A673 (cell line): ENCODE measurements at regions not wholly inside any gene's neighbourhood (a gene's known extent, or its start where the extent isn't known, plus 50 kb on each side); places are given as distances from the start of the nearest gene placed in this dataset.

Source experiments
- BruUV-seq: library from RNA; stranded (reverse); fragments of 400-500 nt; replicated peaks from 2 replicates; lab custom pipeline; 2021; lab: Mats Ljungman, UMichigan
- CTCF ChIA-PET: fragments of 300-600 bp; sonication (Branson Sonifier 250); formaldehyde crosslinking; loops from one replicate; lab custom pipeline; 2022; ENCODE audit warnings: antibody characterized with exemption; lab: Charles Lee
- POLR2A ChIA-PET: fragments of 300-600 bp; sonication (Branson Sonifier 250); formaldehyde crosslinking; loops from one replicate; lab custom pipeline; 2022; ENCODE audit warnings: antibody characterized with exemption; ENCODE audit not compliant: low non-redundant PET; lab: Charles Lee
- DNase-seq: peaks from one replicate; pipeline ENCODE4 v3.0.0-alpha.2; 2015; ENCODE audit warnings: low spot score
- H3K27ac ChIP-seq: fragments of 200-600 bp; sonication (generic); 2 replicates; pipeline ENCODE4 v1.5.1; 2016; ENCODE audit warnings: mixed run types, low read depth, mild to moderate bottlenecking, mixed read lengths, antibody characterized with exemption, low read length; ENCODE audit not compliant: poor library complexity, severe bottlenecking
- H3K27me3 ChIP-seq: fragments of 200-600 bp; sonication (generic); replicated peaks from 2 replicates; pipeline ENCODE4 v1.6.1; 2017; ENCODE audit warnings: mixed run types, low read depth, mild to moderate bottlenecking, mixed read lengths, antibody characterized with exemption, low read length; ENCODE audit not compliant: insufficient read depth, poor library complexity
- H3K36me3 ChIP-seq: fragments of 200-600 bp; sonication (generic); 2 replicates; pipeline ENCODE4 v1.6.1; 2016; ENCODE audit warnings: mixed run types, mild to moderate bottlenecking, mixed read lengths, antibody characterized with exemption, low read length; ENCODE audit not compliant: insufficient read depth, poor library complexity, severe bottlenecking
- H3K4me1 ChIP-seq: fragments of 200-600 bp; sonication (generic); 2 replicates; pipeline ENCODE4 v1.6.1; 2017; ENCODE audit warnings: mixed run types, mild to moderate bottlenecking, mixed read lengths, antibody characterized with exemption, low read length; ENCODE audit not compliant: insufficient read depth, poor library complexity, severe bottlenecking
- H3K4me3 ChIP-seq: fragments of 200-600 bp; sonication (generic); 2 replicates; pipeline ENCODE4 v1.5.1; 2016; ENCODE audit warnings: low read depth, mixed run types, mild to moderate bottlenecking, mixed read lengths, low read length; ENCODE audit not compliant: poor library complexity, severe bottlenecking
- H3K9me3 ChIP-seq: fragments of 200-600 bp; sonication (generic); 2 replicates; pipeline ENCODE4 v1.6.1; 2016; ENCODE audit warnings: mixed run types, low read depth, mild to moderate bottlenecking, mixed read lengths, antibody characterized with exemption, low read length; ENCODE audit not compliant: poor library complexity, severe bottlenecking
- EZH2 ChIP-seq: fragments of 200-600 bp; sonication (generic); IDR thresholded peaks from 2 replicates; pipeline ENCODE4 v1.6.1; 2017; ENCODE audit warnings: borderline replicate concordance, low read depth, mild to moderate bottlenecking, mixed read lengths, antibody characterized with exemption, low read length; ENCODE audit not compliant: poor library complexity, severe bottlenecking
- intact Hi-C: fragments of 100-400 bp; cut with micrococcal nuclease; formaldehyde crosslinking; loops from one replicate; pipeline ENCODE4 v1.10.0; 2022; ENCODE audit not compliant: unreplicated experiment
- TF ChIP-seq, protein P1 (sequence below): fragments of 300-800, 200-600 bp; sonication (generic); conservative IDR thresholded peaks from 2 replicates; pipeline ENCODE4 v1.5.1; 2017; ENCODE audit warnings: low read depth, mild to moderate bottlenecking, antibody characterized with exemption, low read length, moderate library complexity, mixed read lengths

DNA sequence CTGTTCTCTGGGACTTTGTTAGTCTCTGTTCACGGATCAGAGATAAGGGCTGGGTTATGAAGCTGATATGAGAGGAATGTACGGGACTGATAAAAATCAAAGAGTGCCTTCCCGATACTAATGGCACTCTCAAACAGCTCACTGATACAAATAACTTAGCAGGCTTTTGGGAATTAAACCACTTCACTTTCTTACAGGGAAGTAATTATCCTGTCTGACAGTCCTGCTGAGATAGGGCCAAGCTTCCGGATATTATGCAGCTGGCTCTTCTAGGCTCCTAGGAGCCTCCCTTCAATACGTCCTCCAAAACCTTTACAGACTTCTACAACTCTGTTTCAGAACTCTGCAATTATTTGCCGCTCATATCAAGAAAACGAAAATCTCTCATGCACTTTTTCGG lies 418.0 kb downstream of the NLGN4X start:
- no peak overlapping the region for H3K27ac ChIP-seq
- H3K27me3 ChIP-seq = no peaks in the 10 kb centered on the region
- ChIA-PET CTCF (interaction anchor here (0.6 kb wide), 1 partner anchor 188 kb away, joined by 3 read pairs; no protein-coding TSS in a partner anchor), POLR2A (no interaction called here)
- H3K36me3 ChIP-seq = no peaks in the 10 kb centered on the region
- intact Hi-C loops = loop anchor here (5.0 kb wide), 1 partner anchor 47 kb away; no protein-coding TSS in a partner anchor
- H3K9me3 ChIP-seq = no peaks in the 10 kb centered on the region
- peak; percentile 92 for DNase-seq
- no TSS peak for BruUV-seq
- H3K4me3 ChIP-seq = no peak overlapping the region
- peaks cover 21% of the 10 kb centered on the region for H3K4me1 ChIP-seq
- no peak for TF ChIP-seq EZH2

DNA sequence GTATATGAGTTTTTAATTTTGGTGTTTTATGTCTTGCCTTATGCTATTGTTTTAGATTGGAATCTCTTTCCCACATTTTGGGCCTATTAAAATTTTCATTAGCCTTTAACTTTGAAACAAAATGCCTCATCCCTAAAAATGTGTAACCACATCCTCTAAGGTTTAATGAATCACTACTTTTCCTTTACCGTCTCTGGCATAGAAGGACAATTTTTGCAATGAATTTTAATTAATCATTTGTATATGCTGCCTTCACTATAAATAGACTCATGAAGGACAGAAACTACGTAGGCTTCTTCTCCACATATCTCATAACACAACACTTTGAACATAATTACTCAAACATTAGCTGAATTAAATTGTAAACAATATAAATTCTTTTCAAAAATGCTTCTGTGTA lies 421.5 kb downstream of the NLGN4X start:
- no TSS peak for BruUV-seq
- DNase-seq = no peak

DNA sequence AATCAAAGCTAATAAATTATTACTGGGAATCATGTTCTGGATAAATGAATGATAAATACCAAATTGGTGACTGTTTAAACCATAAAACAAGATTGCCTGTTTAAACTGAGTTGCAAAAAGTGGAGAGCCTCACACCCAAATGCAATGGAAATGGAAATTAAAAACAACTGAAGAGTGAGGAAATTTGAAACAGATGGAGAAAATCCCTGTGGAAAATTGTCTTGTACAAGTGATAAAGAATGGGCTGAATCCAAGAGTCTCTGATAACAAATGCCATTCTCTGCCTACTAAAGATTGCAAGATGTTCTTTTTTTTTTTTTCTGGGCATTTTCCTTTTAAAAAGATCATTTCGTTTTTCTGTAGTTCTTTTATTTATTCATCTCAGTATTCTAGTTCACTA lies 426.3 kb downstream of the NLGN4X start:
- Histone ChIP-seq H3K4me3 (no peak overlapping the region), H3K4me1 (peaks cover 16% of the 10 kb centered on the region), H3K9me3 (no peaks in the 10 kb centered on the region), H3K27ac (no peak overlapping the region), H3K27me3 (no peaks in the 10 kb centered on the region), H3K36me3 (no peaks in the 10 kb centered on the region)
- intact Hi-C loops = no loop called here
- ChIA-PET CTCF (no interaction called here), POLR2A (no interaction called here)
- no TSS peak for BruUV-seq
- TF ChIP-seq EZH2 = no peak
- TF ChIP-seq, protein P1, sequence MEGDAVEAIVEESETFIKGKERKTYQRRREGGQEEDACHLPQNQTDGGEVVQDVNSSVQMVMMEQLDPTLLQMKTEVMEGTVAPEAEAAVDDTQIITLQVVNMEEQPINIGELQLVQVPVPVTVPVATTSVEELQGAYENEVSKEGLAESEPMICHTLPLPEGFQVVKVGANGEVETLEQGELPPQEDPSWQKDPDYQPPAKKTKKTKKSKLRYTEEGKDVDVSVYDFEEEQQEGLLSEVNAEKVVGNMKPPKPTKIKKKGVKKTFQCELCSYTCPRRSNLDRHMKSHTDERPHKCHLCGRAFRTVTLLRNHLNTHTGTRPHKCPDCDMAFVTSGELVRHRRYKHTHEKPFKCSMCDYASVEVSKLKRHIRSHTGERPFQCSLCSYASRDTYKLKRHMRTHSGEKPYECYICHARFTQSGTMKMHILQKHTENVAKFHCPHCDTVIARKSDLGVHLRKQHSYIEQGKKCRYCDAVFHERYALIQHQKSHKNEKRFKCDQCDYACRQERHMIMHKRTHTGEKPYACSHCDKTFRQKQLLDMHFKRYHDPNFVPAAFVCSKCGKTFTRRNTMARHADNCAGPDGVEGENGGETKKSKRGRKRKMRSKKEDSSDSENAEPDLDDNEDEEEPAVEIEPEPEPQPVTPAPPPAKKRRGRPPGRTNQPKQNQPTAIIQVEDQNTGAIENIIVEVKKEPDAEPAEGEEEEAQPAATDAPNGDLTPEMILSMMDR = no peak
- peak; percentile 55 for DNase-seq

More for the DNA sequence above, 421.5 kb downstream of the NLGN4X start:
- intact Hi-C loops = no loop called here
- Histone ChIP-seq H3K27me3 (no peaks in the 10 kb centered on the region), H3K27ac (no peak overlapping the region), H3K4me3 (no peak overlapping the region), H3K9me3 (no peaks in the 10 kb centered on the region), H3K36me3 (no peaks in the 10 kb centered on the region), H3K4me1 (peaks cover 33% of the 10 kb centered on the region)
- TF ChIP-seq, protein P1 = no peak
- no peak for TF ChIP-seq EZH2
- POLR2A ChIA-PET = no interaction called here
- CTCF ChIA-PET = no interaction called here

DNA sequence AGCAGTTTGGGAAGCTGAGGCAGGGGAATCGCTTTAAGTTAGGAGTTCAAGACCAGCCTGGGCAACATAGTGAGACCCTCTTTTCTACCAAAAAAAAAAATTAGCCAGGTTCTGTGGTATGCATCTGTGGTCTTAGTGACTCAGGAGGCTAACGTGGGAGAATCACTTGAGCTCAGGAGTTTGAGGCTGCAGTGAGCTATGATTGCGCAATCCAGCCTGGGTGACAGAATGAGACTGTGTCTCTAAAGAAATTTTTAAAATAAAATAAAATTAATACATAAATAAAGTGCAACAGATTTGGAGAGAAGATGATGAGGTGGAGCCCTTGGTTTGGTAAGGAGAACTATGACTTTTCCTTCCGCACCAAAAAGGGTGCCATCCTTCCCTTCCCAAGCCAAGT lies 436.9 kb downstream of the NLGN4X start:
- DNase-seq = no peak
- intact Hi-C loops = no loop called here
- CTCF ChIA-PET = no interaction called here
- no peaks in the 10 kb centered on the region for H3K36me3 ChIP-seq
- H3K4me1 ChIP-seq = no peaks in the 10 kb centered on the region
- POLR2A ChIA-PET = no interaction called here
- H3K9me3 ChIP-seq = no peaks in the 10 kb centered on the region
- H3K4me3 ChIP-seq = no peak overlapping the region
- no peak overlapping the region for H3K27ac ChIP-seq
- H3K27me3 ChIP-seq = no peaks in the 10 kb centered on the region
- TF ChIP-seq, protein P1 = no peak
- no peak for TF ChIP-seq EZH2
- BruUV-seq = no TSS peak
